Loucy (cell line): ENCODE measurements at regions not wholly inside any gene's neighbourhood (a gene's known extent, or its start where the extent isn't known, plus 50 kb on each side); places are given as distances from the start of the nearest gene placed in this dataset.

Experiments used
- H2AFZ ChIP-seq: fragments of 200-600 bp; sonication (generic); 2 replicates; pipeline ENCODE4 v1.6.0; 2016; ENCODE audit warnings: antibody characterized with exemption, mild to moderate bottlenecking, low read length, moderate library complexity
- H3F3A ChIP-seq: fragments of 200-600 bp; 2 replicates; pipeline ENCODE4 v1.6.0; 2016; ENCODE audit warnings: antibody characterized with exemption, low read depth, mild to moderate bottlenecking
- H3K27me3 ChIP-seq: fragments of 200-600 bp; sonication (generic); 2 replicates; pipeline ENCODE4 v1.6.1; 2014; ENCODE audit warnings: low read length, mild to moderate bottlenecking; ENCODE audit not compliant: insufficient read depth, poor library complexity, severe bottlenecking
- H3K36me3 ChIP-seq: fragments of 200-600 bp; sonication (generic); 2 replicates; pipeline ENCODE4 v1.6.1; 2016; ENCODE audit warnings: low read length; ENCODE audit not compliant: insufficient read depth
- H3K4me1 ChIP-seq: fragments of 200-600 bp; sonication (generic); 2 replicates; pipeline ENCODE4 v1.5.1; 2014; ENCODE audit warnings: low read length, mild to moderate bottlenecking; ENCODE audit not compliant: insufficient read depth, poor library complexity, severe bottlenecking
- H3K4me2 ChIP-seq: fragments of 200-600 bp; sonication (generic); 2 replicates; pipeline ENCODE4 v1.6.0; 2014; ENCODE audit warnings: antibody characterized with exemption, low read length, low read depth, mild to moderate bottlenecking; ENCODE audit not compliant: poor library complexity, severe bottlenecking
- H3K4me3 ChIP-seq: fragments of 200-600 bp; sonication (generic); 2 replicates; pipeline ENCODE4 v1.5.1; 2014; ENCODE audit warnings: low read length, mild to moderate bottlenecking, mixed read lengths; ENCODE audit not compliant: poor library complexity, severe bottlenecking
- H3K79me2 ChIP-seq: fragments of 200-600 bp; sonication (generic); 2 replicates; pipeline ENCODE4 v1.6.1; 2014; ENCODE audit warnings: low read length; ENCODE audit not compliant: insufficient read depth
- H3K9ac ChIP-seq: fragments of 200-600 bp; sonication (generic); 2 replicates; pipeline ENCODE4 v1.6.0; 2014; ENCODE audit warnings: mild to moderate bottlenecking, low read depth, low read length, moderate library complexity; ENCODE audit not compliant: poor library complexity, severe bottlenecking
- H3K9me2 ChIP-seq: fragments of 200-600 bp; sonication (generic); replicated peaks from 2 replicates; pipeline ENCODE4 v1.6.1; 2016; ENCODE audit warnings: low read depth, low read length, mixed read lengths
- H3K9me3 ChIP-seq: fragments of 200-600 bp; sonication (generic); 2 replicates; pipeline ENCODE4 v1.6.1; 2014; ENCODE audit warnings: mild to moderate bottlenecking, antibody characterized with exemption, low read length, low read depth; ENCODE audit not compliant: insufficient read depth
- H4K20me1 ChIP-seq: fragments of 200-600 bp; sonication (generic); 2 replicates; pipeline ENCODE4 v1.6.0; 2014; ENCODE audit warnings: antibody characterized with exemption, low read length, mild to moderate bottlenecking; ENCODE audit not compliant: insufficient read depth, poor library complexity, severe bottlenecking
- CTCF ChIP-seq: fragments of 200-600 bp; sonication (generic); conservative IDR thresholded peaks from 2 replicates; pipeline ENCODE4 v1.5.1; 2014; ENCODE audit warnings: mild to moderate bottlenecking, antibody characterized with exemption, low read length
- EZH2phosphoT487 ChIP-seq: fragments of 200-600 bp; IDR thresholded peaks from 2 replicates; pipeline ENCODE4 v1.6.1; 2018; ENCODE audit warnings: antibody characterized with exemption, mild to moderate bottlenecking, moderate library complexity, borderline replicate concordance

- Histone ChIP-seq H3K27me3 (peaks cover 9% of the 10 kb centered on the region), H3K4me3 (no peak overlapping the region), H3K4me1 (no peaks in the 10 kb centered on the region), H3K4me2 (no peak overlapping the region), H3K9me2 (no peaks in the 10 kb centered on the region), H3K9ac (no peak overlapping the region), H3K9me3 (no peaks in the 10 kb centered on the region), H3K79me2 (no peaks in the 10 kb centered on the region), H2AFZ (peak overlapping the region; percentile 69), H3F3A (no peaks in the 10 kb centered on the region), H3K36me3 (no peaks in the 10 kb centered on the region), H4K20me1 (no peaks in the 10 kb centered on the region)
- no peak for TF ChIP-seq CTCF
- no peak for TF ChIP-seq EZH2phosphoT487
Measured at GRCh38 chr16:54545854-54546511, 259.4 kb upstream of the IRX3 start.

GRCh38 chr16:54544553-54545180 lies 258.1 kb upstream of the IRX3 start:
- Histone ChIP-seq H3K4me1 (no peaks in the 10 kb centered on the region), H3K79me2 (no peaks in the 10 kb centered on the region), H3F3A (no peaks in the 10 kb centered on the region), H3K4me2 (no peak overlapping the region), H3K4me3 (no peak overlapping the region), H3K36me3 (no peaks in the 10 kb centered on the region), H2AFZ (no peak overlapping the region), H3K9me3 (no peaks in the 10 kb centered on the region), H3K9ac (no peak overlapping the region), H3K9me2 (no peaks in the 10 kb centered on the region), H4K20me1 (no peaks in the 10 kb centered on the region), H3K27me3 (peaks cover 9% of the 10 kb centered on the region)
- TF ChIP-seq EZH2phosphoT487 (no peak), CTCF (no peak)

GRCh38 chr16:54542805-54543505 lies 256.4 kb upstream of the IRX3 start:
- no peaks in the 10 kb centered on the region for H3K4me1 ChIP-seq
- no peak overlapping the region for H2AFZ ChIP-seq
- no peaks in the 10 kb centered on the region for H3K9me3 ChIP-seq
- no peaks in the 10 kb centered on the region for H3K9me2 ChIP-seq
- H4K20me1 ChIP-seq: no peaks in the 10 kb centered on the region
- no peaks in the 10 kb centered on the region for H3K79me2 ChIP-seq
- H3K4me3 ChIP-seq: no peak overlapping the region
- TF ChIP-seq EZH2phosphoT487 (no peak), CTCF (no peak)
- no peak overlapping the region for H3K9ac ChIP-seq
- no peaks in the 10 kb centered on the region for H3F3A ChIP-seq
- H3K27me3 ChIP-seq: peaks cover 9% of the 10 kb centered on the region
- H3K4me2 ChIP-seq: no peak overlapping the region
- H3K36me3 ChIP-seq: no peaks in the 10 kb centered on the region
